ENCODE measurements at regions not wholly inside any gene's neighbourhood (a gene's known extent, or its start where the extent isn't known, plus 50 kb on each side); places are given as distances from the start of the nearest gene placed in this dataset.

DNA sequence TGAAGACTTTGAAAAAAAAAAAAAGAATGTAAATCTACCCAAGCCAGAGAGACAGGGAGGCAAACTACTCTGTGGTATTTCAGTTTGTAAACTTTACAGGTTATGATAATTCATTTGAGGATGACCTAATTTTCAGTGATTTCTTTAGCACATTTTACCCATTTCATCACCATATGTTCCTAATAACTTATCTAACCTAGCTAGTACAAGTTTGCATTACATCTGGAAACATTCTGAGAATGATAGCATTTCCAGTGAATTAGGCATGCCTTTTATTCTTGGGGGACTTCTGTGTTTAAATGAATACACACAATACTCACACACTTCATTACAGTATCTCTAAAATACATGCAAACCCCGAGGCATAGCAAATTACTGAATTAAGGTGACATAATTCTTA, 1055.5 kb downstream of the PCDH18 start:
- no peak for DNase-seq

DNA sequence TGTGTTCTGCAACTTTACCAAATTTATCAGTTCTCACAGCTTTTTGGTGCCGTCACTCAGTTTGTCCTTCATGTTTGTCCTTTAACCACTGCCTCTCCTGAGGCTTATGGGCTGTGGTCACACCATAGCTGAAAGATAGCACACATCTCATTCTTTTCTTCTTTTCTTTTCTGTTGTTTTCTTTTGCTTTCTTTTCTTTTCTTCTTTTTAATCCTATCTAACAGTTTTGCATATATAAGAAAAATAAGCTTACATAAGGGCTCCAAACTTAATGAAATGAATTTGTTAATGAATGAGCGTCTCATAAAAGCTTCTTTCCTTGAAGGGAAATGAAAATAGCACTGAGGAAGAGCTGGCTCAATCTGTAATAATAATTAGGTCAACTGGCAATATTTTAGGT, 1061.2 kb downstream of the PCDH18 start:
- DNase-seq: no peak

DNA sequence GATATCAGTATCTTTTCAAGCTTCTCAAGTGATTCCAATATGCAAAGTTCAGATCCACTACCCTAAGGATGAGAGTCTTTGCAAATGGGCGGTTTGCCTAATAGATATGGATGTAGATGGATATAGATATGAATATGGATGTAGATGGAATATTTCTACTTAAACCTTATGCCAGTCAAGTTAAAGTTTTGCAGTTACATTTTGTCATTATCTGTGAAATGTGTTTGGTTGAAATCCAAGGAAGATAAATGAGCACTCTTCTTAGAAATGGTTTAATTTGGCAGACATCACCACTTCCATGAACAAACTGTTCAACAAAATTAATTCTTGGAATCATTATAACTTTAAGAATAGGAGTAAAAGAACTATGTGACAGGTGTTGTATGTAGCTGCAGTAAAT, 1066.6 kb downstream of the PCDH18 start:
- no peak for DNase-seq

DNA sequence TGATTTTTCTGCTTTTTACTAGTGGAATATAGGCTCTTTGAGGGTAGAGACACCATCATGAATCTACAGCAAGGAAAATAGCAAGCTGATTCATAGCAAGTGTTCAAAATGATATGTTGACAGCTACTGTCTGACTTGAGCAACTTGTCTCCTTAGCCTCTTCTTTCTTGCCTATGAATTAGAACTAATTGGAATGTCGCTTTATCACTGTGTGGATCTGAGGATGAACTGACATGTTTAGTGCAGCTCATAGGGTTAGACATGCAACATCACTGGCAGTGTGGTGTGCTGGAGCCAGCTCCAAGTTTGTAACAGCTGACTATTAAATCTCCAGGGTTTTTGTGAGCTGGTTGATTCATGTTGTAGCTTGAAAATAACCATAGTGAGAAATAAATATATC, 1068.4 kb downstream of the PCDH18 start:
- no peak for DNase-seq

DNA sequence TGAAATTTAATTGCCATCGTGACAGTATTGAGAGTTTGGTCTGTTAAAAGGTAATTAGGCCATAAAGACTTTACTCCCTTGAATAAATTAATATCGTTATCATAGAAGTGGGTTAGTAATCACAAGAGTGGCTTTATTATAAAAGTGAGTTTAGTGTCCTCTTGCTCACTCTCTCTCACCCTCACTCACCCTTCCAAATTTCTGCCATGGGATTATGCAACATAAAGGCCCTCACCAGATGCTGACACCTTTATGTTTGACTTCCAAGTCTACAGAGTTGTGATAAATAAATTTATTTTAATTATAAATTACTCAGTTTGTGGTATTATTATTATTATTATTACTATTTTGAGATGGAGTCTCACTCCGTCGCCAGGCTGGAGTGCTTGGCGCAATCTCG, 1070.8 kb downstream of the PCDH18 start:
- no peak for DNase-seq

DNA sequence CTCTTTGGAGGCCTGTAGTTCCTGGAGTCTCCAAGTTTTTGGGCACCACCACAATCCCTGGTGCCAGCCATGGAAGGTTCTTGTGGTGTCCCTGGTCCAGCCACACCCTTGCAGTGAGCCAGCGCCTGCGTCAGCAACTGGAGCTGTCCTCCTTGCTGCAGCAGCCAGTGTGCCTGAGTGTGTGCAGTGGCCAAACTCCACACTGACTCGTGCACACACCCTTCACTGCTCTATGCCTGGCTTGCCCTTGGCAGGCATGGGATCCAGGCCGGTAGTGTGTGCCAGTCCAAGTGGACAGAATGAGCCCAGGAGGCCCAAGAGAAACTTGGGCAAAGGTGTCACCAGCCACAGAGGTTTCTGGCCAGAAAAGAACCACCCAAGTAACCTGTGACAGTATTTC, 1074.0 kb downstream of the PCDH18 start:
- no peak for DNase-seq

DNA sequence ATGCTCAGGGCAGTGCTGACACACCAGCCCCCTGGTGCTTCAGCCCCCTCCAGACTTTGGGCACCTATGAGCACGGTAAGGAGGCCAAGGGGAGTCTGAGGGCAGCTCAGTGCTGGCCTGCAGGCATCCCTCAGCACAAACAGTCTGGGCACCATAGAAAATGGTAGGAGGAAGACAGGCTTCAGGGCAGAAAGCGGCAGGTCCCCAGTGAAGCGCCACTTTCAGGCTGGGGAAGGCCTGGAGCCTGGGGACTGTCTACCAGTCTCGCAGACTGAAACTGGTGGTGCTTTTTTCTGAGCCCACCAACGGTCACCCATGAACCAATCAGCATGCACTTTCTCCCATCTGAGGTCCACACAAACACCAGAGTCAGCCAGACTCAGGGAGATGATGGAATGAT, 1074.7 kb downstream of the PCDH18 start:
- no peak for DNase-seq

DNA sequence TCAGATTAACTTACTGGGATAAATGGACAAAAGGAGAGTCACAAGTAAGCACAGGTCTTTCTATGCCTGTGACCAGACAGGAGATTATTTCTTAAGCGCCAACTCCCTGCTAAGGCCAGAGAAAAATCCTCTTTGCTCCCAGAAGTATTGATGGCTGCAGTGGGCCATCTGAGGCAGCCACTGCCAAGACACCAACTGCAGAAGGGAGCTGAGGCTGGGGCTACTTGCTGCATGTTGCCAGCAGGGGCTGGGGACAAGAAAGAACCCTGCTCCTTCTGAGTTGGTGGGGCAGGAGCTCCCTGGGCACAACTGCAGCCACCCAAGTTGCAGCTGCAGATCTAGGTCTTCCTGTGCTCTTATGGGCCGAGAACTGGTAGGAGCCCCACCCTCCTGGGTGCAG, 1075.3 kb downstream of the PCDH18 start:
- no peak for DNase-seq

DNA sequence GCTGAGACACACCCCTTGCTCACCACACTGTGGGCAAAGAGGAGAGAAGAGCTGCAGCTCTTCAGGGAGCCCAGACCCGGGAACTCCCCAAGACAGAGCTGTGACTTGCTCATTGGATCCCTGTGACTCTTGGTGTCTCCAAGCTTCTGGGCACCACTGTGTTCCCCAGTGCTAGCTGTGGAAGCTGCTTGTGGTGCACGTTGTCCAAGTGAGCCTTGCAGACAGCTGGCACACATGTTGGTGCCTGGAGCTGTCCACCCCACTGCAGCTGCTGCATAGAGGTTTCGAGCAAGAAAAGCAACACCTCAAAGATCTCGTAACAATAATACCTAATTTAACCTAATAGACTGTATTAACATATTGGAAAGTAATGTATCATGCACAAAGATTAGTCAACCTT, 1089.3 kb downstream of the PCDH18 start:
- no peak for DNase-seq

DNA sequence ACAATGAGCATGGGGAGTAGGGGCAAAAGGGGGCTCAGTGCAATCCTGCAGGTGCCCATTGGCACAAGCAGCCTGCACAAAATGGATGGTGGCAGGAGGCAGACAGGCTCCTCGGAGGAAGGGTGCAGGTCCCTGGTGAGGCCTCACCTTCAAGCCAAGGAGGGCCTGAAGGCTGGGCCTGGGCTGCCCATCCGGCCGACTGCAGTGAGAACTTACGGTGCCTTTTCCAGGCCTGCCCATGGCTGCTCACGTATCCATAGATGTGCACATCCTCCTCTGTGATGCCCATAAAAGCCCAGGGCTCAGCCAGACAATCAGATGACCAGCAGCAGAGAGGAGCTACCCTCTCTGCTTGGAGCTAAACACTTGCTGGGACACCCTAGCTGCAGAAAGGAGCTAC, 1089.8 kb downstream of the PCDH18 start:
- DNase-seq: no peak

DNA sequence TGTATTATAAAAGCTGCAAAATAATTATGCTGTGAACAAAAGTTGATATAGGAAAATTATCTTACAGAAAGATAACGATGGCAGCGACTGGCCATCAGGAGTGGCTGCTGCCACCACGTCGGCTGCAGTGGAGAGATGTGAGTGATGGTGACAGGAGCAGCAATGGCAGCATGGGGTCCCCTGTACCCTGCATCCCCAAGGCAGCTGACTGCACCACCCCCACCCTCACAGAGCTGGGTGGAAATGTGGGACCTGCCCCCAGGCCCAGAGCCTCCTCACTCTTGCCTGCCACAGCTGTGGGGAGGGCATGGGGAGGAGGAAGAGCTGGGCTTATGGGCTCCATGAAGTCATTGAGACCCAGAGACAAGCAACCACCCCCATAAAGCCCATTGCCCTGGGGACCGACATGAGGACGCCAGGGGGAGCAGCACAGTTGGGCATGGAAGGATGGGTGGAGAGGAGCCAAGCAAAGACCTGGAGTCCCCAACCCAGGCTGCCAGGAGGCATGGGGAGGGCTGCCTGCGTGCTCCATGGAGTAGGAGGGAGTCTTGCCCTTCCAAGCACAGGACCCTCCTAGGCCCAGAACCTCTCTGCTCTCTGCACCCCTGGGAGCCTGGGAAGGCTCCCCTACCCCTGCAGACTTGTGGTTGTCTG, 1090.5 kb downstream of the PCDH18 start:
- DNase-seq: no peak

DNA sequence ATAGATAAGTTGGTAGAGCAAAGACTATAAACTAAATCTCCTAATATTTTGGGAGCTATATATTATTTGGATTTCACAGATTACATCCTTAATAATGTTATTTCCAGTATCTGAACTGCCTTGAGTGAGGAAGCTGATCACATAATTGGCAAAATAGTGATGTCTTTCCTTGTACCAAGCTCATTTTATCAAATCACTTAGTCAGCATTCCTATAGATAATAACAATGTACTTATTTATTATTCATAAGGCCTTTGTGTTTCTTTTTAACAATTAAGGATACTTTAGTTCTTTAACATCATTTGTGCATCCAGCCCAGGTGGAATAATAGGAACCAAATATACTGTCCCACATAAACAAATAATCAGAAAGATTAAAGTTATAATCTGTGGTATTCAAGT, 1093.6 kb downstream of the PCDH18 start:
- no peak for DNase-seq

DNA sequence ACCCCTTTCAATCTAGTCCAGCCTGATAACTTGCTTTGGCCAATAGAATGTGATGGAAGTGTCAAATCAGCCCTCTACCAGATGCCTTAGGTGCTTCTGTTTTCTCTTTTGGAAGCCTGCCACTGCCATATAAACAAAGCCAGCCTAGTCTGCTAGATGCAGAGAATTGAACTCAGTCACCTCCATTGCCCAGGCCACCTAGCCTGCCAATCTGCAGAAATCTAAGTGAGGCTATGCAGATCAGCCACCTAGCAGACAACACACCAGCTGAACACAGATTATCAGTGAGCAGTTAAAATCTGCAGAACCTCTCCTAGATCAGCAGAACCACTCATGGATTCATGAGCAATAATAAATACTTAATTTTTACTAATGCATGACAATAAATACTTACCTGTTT, 1108.2 kb downstream of the PCDH18 start:
- DNase-seq: no peak

DNA sequence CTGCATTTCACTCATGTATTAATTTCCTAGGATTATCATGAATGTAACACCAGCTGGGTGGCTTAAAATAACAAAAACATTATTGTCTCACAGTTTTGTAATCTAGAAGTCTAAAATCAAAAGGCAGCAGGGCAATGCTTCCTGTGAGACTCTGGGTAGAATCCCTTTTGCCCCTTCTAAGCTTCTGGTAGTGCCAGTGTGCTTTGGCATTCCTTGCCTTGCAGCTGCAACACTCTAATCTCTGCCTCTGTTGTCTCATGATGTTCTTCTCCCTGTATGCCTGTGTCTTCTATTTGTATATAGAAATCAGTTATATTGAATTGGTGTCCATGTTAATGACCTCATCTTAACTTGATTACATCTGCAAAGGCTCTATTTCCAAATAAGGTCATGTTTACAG, 1117.3 kb downstream of the PCDH18 start:
- DNase-seq: no peak

DNA sequence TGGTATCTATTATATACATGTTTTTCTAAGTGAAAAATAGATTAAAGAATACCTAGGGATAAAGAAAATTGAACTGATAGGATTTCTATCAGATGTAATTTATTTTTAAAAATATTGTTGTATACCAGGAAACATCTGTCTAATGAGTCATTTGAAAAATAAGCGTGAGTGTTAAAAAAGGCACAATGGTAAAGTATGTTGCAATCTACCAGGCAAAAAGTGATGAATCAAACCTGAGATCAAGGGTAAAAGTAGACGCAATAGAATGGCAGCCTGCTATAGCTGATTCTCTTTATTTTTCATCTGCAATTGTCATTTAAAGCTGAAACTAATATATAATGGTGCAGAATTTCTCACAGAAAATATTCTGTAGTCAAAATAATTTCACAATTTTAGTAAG, 1119.6 kb downstream of the PCDH18 start:
- no peak for DNase-seq

DNA sequence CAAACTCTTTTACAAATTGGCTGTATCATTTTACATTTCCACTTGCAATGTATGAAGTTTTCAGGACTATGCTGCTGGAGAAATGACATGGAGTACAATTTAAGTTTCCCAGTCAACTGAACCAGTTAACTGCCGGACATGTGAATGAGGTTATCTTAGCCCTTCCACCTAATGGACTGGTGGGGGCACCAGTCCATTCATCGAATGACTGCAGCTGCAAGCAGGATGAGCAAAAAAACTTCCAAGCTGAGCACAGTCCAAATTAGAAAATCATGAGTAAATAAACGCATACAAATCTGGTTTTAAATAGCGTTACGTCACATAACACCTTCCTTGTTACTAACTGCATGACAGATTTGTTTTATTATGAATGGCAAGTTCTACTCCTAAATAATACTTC, 1131.5 kb downstream of the PCDH18 start:
- DNase-seq: no peak

DNA sequence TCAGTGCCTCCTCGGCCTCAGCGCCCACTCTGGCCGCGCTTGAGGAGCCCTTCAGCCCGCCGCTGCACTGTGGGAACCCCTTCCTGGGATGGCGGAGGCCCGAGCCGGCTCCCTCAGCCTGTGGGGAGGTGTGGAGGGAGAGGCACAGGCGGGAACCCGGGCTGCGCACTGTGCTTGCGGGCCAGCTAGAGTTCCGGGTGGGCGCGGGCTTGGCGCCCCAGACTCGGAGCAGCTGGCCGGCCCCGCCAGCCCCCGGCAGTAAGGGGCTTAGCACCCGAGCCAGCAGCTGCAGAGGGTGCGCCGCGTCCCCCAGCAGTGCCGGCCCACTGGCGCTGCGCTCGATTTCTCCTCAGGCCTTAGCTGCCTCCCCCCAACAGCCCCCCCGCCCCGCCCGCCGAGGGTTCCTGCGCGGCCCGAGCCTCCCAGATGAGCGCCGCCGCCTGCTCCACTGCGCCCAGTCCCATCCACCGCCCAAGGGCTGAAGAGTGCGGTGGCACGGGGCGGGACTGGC, 1137.0 kb downstream of the PCDH18 start:
- no peak for DNase-seq

DNA sequence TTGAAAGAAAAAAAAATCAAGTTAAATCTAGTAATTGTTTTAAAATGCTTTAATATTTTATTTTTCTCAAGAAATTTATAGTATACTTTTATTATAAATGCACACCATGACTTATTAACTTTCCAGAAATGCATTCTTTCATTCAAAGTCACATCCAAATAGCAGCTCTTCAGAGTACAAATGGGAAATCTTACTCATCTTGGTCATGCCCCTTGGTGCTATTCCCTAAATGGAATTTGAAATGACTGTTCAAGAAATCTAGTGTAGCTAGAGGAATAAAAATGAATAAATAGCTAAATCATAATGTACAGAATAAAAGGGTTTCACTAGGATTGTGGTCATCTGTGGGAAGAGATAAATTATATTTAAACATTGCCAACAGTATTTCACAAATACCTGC, 1139.7 kb downstream of the PCDH18 start:
- no peak for DNase-seq

DNA sequence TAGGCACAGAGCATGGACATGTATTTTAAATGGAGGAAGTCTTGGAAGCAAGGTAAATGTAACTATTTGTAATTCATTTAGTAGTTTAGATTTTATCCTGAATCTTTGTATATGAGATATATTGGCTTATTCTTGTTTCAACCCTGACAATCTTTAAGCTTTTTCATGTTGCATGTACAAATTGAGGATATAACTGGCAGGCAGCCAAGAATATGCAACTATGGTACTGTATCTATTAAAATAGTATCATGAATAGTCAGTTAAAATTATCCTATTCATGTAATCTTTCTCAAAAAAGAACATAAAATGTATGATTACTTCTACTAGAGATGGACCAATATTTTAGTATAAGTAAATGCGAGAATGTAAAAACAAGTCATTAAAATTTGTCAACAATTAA, 1141.5 kb downstream of the PCDH18 start:
- DNase-seq: no peak

DNA sequence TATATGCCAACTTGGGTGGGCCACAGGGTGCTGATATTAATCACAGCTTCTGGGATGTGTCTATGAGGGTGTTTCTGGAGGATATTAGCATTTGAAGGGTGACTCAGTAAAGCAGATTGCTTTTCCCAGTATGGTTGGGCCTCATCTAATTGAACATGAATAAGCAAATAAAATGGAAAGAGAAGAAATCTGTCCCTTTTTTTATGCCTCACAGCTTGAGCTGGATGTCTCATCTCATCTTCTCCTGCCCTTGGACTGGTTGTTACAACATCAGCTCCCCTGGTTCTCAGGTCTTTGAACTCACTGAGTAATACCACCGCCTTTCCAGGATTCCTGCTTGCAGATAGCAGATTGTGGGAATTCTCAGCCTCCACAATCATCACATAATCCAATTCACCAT, 1149.2 kb downstream of the PCDH18 start:
- no peak for DNase-seq

DNA sequence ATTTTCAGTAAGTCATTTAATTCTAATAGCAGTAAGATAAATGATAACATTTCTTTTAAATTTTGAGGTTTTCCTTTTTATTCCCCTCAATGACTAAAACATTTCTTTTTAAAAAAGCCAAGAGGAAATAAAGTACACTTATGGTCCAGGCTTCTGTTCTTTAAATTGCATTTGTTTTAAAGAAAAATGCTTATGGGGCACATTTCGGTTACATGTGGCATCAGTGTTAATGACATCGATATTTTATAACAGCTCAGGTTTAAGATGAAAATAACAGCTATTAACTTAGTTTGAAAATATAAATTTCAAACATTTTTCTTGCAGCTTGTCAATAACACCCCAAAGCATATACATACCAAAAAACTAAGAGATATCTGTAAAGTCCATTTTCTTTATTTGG, 1161.1 kb downstream of the PCDH18 start:
- no peak for DNase-seq

DNA sequence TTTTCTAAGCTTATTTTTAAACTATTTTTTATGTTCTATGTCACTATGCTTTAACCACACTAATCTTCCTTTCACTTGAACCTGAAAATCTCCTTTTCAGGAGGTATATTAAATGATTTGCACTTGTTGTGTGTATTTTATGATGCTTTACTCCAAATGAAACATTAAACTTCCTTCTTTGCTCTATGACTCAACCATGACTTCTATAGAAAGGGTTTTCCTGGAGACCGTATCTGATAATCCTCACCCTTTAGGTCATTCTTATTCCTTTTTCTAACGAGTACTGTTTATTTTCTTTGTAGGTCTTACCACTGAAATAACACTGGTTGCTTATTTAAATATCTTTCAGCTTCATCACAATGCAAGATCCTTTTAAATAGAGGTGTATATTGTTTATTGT, 1163.2 kb downstream of the PCDH18 start:
- DNase-seq: no peak

DNA sequence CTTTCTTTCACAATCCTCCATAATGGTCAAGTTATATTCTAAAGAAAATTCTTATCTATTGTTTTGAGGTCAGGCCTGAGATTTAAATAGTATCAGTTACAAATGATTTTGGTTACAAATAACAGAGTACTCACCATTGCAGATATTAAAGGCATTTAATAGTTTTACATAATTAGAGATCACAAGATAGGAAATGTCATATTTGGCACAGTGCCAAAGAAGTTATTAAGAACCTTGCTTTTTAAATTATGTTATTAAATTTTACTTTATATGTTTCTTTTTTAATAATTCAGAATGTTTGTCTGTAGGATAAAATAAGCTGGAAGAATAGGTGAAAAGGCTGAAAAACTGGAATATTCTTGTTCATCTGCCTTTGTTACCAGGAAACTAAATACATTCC, 1174.7 kb downstream of the PCDH18 start:
- no peak for DNase-seq

DNA sequence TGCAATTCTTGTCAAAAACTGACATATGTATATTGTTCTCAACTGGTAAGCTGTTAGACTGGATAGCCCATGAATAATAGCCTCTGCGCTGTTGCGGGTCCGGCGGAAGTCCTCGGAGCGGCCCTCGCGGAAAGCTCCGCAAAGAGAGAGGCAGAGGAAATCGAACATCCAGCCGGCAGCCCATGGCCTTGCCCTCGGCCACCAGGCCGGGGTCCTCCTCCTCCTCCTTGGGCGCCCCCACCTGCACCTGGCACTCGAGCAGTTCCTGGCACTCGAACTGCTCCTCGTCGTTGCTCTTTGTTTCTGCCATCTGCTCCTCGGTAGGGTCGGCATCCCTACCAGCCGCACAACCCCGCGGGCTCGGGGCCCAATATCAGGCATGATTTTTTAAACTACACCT, 1176.3 kb downstream of the PCDH18 start:
- no peak for DNase-seq

DNA sequence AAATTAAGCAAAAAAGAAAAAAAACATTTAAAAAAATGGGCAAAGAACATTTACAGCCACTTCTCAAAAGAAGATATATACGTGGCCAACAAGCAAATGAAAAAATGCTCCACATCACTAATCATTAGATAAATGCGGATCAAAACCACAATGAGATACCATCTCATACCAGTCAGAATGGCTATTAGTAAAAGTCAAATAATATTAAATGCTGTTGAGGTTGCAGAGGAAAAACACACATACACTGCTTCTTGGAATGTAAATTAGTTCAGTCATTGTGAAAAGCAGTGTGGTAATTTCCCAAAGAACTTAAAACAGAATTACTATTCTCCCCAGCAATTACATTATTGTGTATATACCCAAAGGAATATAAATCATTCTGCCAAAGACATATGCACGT, 1189.0 kb downstream of the PCDH18 start:
- no peak for DNase-seq

DNA sequence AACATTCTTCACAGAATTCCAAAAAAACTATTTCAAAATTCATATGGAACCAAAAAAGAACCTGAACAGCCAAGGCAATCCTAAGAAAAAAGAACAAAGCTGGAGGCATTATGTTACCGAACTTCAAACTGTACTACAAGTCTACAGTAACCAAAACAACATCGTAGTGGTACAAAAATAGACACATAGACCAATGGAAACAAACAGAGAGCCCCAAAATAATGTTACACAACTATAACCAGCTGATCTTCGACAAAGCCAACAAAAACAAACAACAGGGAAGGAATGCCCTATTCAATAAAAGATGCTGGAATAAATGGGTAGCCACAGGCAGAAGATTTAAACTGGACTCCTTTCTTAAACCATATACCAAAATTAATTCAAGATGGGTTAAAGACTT, 1189.6 kb downstream of the PCDH18 start:
- no peak for DNase-seq

Measured in GDM1 (cell line).